ENCODE measurements at regions not wholly inside any gene's neighbourhood (a gene's known extent, or its start where the extent isn't known, plus 50 kb on each side); places are given as distances from the start of the nearest gene placed in this dataset.

DNA sequence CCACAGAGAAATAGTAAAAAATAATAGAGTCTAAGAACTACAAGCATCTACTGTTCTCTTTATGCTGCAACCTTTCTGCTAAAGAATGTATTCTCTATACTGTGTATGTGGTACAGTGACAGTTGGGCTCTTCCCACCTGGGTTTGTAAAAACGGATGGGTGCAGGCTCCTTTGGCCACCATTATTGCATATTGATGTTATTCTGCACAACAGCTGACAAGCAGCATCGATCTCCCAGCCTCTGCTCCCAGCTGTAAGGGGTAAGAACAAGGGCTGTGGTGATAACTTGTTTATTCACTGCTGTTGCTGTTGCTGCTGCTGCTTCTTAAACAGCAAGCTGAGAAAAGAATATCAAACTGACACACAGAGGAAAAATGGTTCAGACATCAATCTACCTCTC is 56.1 kb downstream of the KCNRG start:
- DNase-seq, result no peak

- no peak for DNase-seq
These were observed 57.4 kb downstream of the KCNRG start for GRCh38 chr13:50072676-50073075.

GRCh38 chr13:50073340-50073739 is 58.1 kb downstream of the KCNRG start:
- no peak for DNase-seq

GRCh38 chr13:50074843-50075242 is 59.6 kb downstream of the KCNRG start:
- no peak for DNase-seq

GRCh38 chr13:50075619-50076097 is 60.4 kb downstream of the KCNRG start:
- DNase-seq, result no peak

- no peak for DNase-seq
These were observed 62.2 kb downstream of the KCNRG start for GRCh38 chr13:50077431-50077830.

GRCh38 chr13:50078231-50078894 is 63.1 kb downstream of the KCNRG start:
- DNase-seq, result no peak

- DNase-seq, result peak; percentile 26
These were observed 63.8 kb downstream of the KCNRG start for GRCh38 chr13:50078895-50079654.

DNA sequence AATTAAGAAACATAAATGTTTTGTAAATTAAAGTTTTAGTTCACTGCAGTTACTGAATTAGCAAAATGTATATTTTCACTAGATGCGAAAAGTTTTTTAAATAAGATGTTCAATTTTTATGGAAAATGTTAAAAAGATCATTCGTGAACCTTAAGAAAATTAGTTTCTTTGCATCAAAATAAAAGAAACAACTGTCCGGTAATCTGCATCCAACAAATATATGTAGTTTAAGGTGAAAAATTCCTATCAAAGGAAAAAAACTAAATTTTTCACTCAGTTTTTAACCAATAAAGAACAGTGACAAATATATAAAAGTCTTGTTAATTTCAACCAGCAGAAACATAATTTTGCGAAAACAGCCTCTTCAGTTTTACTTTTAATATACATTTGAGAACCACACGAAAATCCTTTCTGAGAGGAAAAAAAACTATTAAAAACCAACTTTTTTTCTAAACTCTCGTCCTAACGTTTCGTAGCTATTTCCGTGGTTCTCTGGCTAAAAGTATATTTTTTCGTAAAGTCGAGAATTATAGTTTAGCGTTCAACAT is 64.5 kb downstream of the KCNRG start:
- DNase-seq, result no peak

DNA sequence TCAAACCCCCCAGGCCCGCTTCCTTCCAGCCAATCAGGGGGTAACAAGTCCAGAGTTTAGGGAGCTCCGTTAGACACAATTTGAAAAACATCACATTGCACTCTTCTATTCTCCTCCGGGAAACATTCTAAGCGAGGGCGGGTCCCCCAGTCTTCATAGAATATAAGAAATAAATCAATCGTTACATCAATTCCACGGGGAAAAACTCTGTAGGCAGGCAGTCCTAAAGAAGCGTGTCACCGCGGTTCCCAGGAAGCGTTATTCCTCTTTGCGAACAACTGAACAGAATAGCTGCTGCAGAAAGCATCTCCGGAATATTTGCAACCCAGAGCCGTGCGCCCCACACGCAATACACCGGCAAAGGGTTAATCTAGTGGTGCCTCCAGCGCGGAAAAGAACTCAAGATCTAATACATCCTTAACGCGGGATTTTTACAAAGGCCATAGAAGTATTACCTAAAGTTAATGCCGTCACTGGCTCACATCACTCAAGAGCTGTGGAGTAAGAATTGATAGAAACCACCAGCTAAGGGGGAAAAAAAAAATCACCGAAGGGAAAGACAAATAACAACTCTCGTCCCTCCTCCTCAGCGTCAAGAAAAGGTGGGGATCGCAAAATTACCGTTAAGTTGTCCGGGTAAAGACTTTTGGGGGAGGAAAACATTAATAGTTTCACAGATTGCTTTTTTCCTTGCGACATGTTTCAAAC is 65.1 kb downstream of the KCNRG start:
- peak; percentile 57 for DNase-seq

- DNase-seq, result peak; percentile 56
These were observed 65.9 kb downstream of the KCNRG start for GRCh38 chr13:50080911-50081678.

GRCh38 chr13:50081679-50082425 is 66.6 kb downstream of the KCNRG start:
- DNase-seq, result peak; percentile 100

- peak; percentile 88 for DNase-seq
These were observed 67.4 kb downstream of the KCNRG start for GRCh38 chr13:50082426-50083281.

- no peak for DNase-seq
These were observed 69.8 kb downstream of the KCNRG start for GRCh38 chr13:50085063-50085462.

DNA sequence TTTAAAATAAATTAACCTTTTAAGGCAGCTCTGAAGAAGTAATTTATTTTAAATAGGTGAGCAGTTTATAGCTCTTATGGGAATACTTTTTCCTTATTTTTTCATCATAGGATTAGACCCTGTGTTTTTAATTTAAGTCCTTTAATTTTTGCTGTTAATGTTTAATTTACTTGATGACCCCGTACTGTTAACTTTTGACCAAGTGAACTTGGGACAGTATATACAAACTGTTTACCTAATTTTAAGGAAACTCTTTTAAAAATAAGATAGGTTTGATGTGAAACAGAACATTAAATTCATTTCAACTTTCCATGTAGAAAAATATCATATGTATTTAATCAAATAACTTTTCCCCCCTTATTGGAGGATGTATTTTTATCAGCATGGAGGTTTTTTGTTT is 74.4 kb downstream of the KCNRG start:
- DNase-seq, result no peak

GRCh38 chr13:50090211-50090610 is 75.0 kb downstream of the KCNRG start:
- DNase-seq, result no peak

DNA sequence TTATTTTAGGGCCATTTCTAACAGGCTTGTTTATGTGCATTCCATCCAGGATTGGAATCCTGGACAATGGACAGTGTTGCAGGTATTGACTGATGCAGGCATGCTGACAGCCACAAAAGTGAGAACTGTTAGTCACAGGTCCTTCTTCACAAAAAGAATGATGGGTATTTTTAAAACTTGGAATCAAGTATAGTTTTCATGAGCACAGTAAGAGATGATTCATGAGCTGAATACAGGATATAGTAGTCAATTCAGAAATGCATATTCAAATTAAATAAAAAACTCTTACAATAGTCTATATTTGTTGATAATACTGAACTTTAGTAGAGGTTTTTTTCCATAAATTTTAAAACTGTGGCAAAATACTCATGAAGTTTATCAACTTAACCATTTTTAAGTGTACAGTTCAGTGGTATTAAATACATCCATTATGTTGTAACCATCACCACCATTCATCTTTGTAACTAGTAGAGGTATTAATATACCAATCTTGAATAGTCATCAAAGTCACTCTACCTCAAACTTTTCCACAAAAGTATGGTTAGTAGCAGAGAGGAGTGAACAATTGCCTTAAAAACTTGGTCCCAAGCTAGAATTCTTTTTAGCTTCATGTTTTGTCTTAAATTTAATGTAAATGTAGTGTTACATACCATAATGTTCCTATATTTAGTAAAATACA is 79.5 kb downstream of the KCNRG start:
- no peak for DNase-seq

GRCh38 chr13:50098693-50099092 is 83.4 kb downstream of the KCNRG start:
- DNase-seq, result no peak

DNA sequence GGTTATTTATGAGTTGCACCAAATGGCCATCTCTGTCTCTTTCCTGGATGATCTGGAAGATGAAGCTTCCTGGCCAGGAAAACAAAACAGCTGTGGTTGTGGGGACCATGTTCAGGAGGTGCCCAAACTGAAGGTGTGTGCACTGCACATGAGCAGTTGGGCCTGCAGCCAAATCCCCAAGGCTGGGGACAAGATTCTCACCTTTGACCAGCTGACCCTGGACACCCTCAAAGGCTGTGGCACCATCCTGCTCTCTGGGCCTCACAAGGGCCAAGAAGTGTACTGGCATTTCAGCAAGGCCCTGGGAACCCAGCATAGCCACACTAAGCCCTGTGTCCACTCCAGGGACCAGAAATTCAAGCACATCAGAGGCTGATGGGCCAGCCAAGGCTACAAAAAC is 84.2 kb downstream of the KCNRG start:
- DNase-seq, result no peak

DNA sequence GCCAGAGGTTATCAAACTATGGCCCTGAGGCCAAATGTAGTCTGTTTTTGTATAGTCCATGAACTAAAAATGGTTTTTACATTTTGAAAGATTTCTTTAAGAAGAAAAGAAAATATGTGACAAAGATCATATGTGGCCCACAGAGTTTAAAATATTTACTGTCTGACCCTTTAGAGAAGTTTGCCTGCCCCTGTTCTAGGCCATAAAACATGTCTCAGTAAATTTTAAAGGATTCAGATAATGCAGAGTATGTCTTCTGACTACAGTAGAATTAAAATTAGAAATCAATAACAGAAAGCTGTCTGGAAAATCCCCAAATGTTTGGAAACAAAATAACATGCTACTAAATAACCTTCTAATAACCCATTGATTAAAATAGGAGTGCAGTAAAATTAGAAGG is 86.3 kb downstream of the KCNRG start:
- DNase-seq, result no peak

Measured in NCI-H1417 treated with DMSO at 0.1 percent for 48 hours (cell line).